MCF 10A (cell line): ENCODE measurements at regions not wholly inside any gene's neighbourhood (a gene's known extent, or its start where the extent isn't known, plus 50 kb on each side); places are given as distances from the start of the nearest gene placed in this dataset.

Experiments
- BruUV-seq: library from RNA; stranded (reverse); fragments of 400-500 nt; replicated peaks from 2 replicates; lab custom pipeline; 2021; lab: Mats Ljungman, UMichigan
- CTCF ChIA-PET: fragments of 300-600 bp; sonication (Branson Sonifier 250); formaldehyde crosslinking; extraction: SDS; loops from one replicate; lab custom pipeline; 2021; ENCODE audit warnings: antibody characterized with exemption, inconsistent platforms; lab: Yijun Ruan, JAX
- POLR2A ChIA-PET: fragments of 300-600, 350-650 bp; sonication (Branson Sonifier 250); formaldehyde crosslinking; extraction: SDS; loops from one replicate; lab custom pipeline; 2020; ENCODE audit warnings: antibody characterized with exemption, inconsistent platforms; lab: Yijun Ruan, JAX
- DNase-seq: peaks from one replicate; pipeline ENCODE4 v3.0.0-alpha.2; 2018; ENCODE audit not compliant: unreplicated experiment
- H3K27ac Mint-ChIP-seq: one replicate; pipeline ENCODE4 v1.8.0; 2022; ENCODE audit warnings: mild to moderate bottlenecking, low read depth, mixed read lengths; ENCODE audit not compliant: unreplicated experiment
- H3K27me3 Mint-ChIP-seq: one replicate; pipeline ENCODE4 v1.8.0; 2022; ENCODE audit warnings: mixed read lengths; ENCODE audit not compliant: insufficient read depth, unreplicated experiment
- H3K36me3 Mint-ChIP-seq: one replicate; pipeline ENCODE4 v1.8.0; 2022; ENCODE audit warnings: mild to moderate bottlenecking, moderate library complexity, mixed read lengths; ENCODE audit not compliant: insufficient read depth, unreplicated experiment
- H3K4me1 Mint-ChIP-seq: one replicate; pipeline ENCODE4 v1.8.0; 2022; ENCODE audit warnings: mixed read lengths; ENCODE audit not compliant: insufficient read depth, unreplicated experiment
- H3K4me3 Mint-ChIP-seq: one replicate; pipeline ENCODE4 v1.8.0; 2022; ENCODE audit warnings: mild to moderate bottlenecking, moderate library complexity, mixed read lengths; ENCODE audit not compliant: unreplicated experiment
- H3K9me3 Mint-ChIP-seq: one replicate; pipeline ENCODE4 v1.8.0; 2022; ENCODE audit warnings: mixed read lengths; ENCODE audit not compliant: unreplicated experiment
- intact Hi-C: fragments of 100-400 bp; cut with micrococcal nuclease; formaldehyde crosslinking; loops from 2 replicates; pipeline ENCODE4 v1.14.1; 2022
- TF ChIP-seq, protein P1 (sequence below): fragments of 200-600 bp; IDR thresholded peaks from one replicate; pipeline ENCODE4 v1.8.0; 2022; ENCODE audit warnings: antibody characterized with exemption, mild to moderate bottlenecking; ENCODE audit not compliant: unreplicated experiment

DNA sequence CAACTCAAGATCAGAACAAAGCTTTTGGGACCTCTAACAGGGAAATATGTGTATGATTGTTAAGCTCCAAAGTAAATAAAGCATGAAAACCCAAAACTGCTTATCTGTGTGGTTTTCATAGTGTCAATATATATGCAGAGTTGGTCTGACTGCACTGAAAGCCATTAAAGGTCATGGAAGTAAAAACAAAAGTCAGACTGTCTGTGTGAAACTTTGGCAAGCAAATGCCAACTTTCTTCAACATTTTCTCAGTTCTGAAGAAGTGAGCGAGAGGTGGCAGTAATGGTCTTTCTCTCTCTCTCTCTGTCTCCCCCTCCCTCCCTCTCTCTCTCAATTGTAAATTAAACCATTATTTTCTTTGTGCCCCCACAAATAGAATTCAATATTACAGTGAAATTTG is 100.1 kb upstream of the S1PR1 start:
- H3K4me3 Mint-ChIP-seq = no peak overlapping the region
- no TSS peak for BruUV-seq
- POLR2A ChIA-PET = no interaction called here
- H3K27ac Mint-ChIP-seq = no peak overlapping the region
- H3K27me3 Mint-ChIP-seq = no peaks in the 10 kb centered on the region
- H3K9me3 Mint-ChIP-seq = no peaks in the 10 kb centered on the region
- CTCF ChIA-PET = interaction anchor here (0.7 to 6.2 kb wide), 4 partner anchors 10 to 158 kb away, joined by 3 to 44 read pairs (median 4); no protein-coding TSS in a partner anchor
- TF ChIP-seq, protein P1, sequence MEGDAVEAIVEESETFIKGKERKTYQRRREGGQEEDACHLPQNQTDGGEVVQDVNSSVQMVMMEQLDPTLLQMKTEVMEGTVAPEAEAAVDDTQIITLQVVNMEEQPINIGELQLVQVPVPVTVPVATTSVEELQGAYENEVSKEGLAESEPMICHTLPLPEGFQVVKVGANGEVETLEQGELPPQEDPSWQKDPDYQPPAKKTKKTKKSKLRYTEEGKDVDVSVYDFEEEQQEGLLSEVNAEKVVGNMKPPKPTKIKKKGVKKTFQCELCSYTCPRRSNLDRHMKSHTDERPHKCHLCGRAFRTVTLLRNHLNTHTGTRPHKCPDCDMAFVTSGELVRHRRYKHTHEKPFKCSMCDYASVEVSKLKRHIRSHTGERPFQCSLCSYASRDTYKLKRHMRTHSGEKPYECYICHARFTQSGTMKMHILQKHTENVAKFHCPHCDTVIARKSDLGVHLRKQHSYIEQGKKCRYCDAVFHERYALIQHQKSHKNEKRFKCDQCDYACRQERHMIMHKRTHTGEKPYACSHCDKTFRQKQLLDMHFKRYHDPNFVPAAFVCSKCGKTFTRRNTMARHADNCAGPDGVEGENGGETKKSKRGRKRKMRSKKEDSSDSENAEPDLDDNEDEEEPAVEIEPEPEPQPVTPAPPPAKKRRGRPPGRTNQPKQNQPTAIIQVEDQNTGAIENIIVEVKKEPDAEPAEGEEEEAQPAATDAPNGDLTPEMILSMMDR = no peak
- no peak for DNase-seq
- intact Hi-C loops = loop anchor here (5.0 kb wide), 1 partner anchor 151 kb away; no protein-coding TSS in a partner anchor
- H3K36me3 Mint-ChIP-seq = peaks cover 5% of the 10 kb centered on the region
- peaks cover 6% of the 10 kb centered on the region for H3K4me1 Mint-ChIP-seq

DNA sequence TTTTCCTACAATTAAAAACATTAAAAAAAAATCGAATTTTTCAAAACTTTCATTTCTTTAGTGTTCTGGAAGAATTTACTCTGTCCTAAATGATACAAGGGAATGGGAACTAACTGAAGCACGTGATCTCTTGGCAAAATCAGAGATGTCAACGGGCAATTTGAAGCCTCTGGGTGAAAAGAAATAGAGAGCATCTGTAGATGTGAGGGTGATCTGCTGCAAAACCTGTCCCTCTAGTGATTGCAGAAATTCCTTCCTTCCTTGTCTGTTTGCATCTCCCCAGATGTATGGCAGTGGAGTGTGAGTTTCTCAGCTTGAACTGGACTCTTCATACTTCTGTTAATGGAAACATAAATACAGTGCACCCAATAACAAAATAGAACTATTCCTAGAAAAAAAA is 100.5 kb upstream of the S1PR1 start:
- ChIA-PET POLR2A (no interaction called here), CTCF (interaction anchor here (0.5 to 6.2 kb wide), 5 partner anchors 9 to 1610 kb away, joined by 3 to 44 read pairs (median 4); no protein-coding TSS in a partner anchor)
- Mint-ChIP-seq H3K27me3 (no peaks in the 10 kb centered on the region), H3K4me3 (no peak overlapping the region), H3K36me3 (peaks cover 5% of the 10 kb centered on the region), H3K27ac (no peak overlapping the region), H3K4me1 (peaks cover 6% of the 10 kb centered on the region), H3K9me3 (no peaks in the 10 kb centered on the region)
- TF ChIP-seq, protein P1 = no peak
- intact Hi-C loops = loop anchor here (5.0 kb wide), 1 partner anchor 151 kb away; no protein-coding TSS in a partner anchor
- no TSS peak for BruUV-seq
- no peak for DNase-seq

DNA sequence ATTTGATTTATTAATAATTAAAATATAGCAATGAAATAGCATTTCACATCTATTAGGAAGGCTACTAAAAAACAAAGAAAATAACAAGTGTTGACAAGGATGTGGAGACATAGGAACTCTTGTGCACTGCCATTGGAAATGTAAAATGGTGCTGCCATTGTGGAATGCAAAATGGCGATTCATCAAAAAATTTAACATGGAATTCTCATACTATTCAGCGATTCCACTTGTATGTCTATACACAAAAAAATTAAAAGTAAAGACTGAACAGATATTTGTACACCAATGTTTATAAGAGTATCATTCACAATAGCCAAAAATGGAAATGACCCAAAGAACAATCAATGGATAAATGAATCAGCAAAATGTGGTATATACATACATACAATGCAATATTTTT is 101.3 kb upstream of the S1PR1 start:
- peaks cover 6% of the 10 kb centered on the region for H3K4me1 Mint-ChIP-seq
- TF ChIP-seq, protein P1 = no peak
- H3K9me3 Mint-ChIP-seq = no peaks in the 10 kb centered on the region
- no peak for DNase-seq
- POLR2A ChIA-PET = no interaction called here
- no TSS peak for BruUV-seq
- H3K4me3 Mint-ChIP-seq = no peak overlapping the region
- H3K27me3 Mint-ChIP-seq = no peaks in the 10 kb centered on the region
- CTCF ChIA-PET = interaction anchor here (1.0 to 6.2 kb wide), 2 partner anchors 112 to 152 kb away, joined by 4 to 44 read pairs; no protein-coding TSS in a partner anchor
- peaks cover 5% of the 10 kb centered on the region for H3K36me3 Mint-ChIP-seq
- intact Hi-C loops = loop anchor here (5.0 kb wide), 1 partner anchor 152 kb away; no protein-coding TSS in a partner anchor
- no peak overlapping the region for H3K27ac Mint-ChIP-seq

DNA sequence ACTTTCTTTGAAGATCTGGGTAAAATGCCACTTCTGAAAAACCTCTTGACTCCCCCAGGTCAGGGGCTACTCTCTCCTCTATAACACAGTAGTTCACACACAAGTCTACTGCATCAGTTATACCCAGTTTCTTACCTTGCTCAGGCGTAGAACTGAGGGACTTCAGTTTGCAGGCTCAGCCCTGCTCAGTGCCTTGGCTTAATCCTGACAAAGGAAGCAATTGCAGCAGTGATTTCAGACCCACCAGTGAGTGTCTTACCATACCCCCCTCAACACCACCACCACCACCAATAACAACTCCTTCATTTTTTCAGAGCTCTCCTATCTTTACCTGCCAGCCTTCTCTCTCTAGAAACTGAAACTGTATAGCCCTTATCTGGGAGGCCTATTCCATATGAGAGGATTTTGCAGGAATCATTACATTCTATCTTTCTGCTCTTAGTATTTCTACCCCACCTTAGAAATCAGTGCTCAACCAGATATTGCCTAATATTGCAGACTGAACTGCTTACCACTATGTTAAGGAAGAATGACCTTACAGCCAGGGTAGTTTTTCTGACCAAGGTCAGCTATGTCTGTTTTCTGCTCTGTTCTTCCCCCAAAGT is 105.5 kb upstream of the S1PR1 start:
- Mint-ChIP-seq H3K36me3 (peaks cover 5% of the 10 kb centered on the region), H3K4me1 (no peaks in the 10 kb centered on the region), H3K9me3 (no peaks in the 10 kb centered on the region), H3K27ac (no peak overlapping the region), H3K27me3 (no peaks in the 10 kb centered on the region), H3K4me3 (no peak overlapping the region)
- BruUV-seq = no TSS peak
- DNase-seq = no peak
- ChIA-PET POLR2A (no interaction called here), CTCF (interaction anchor here (0.9 to 1.0 kb wide), 3 partner anchors 33 to 157 kb away, joined by 3 to 4 read pairs (median 3); no protein-coding TSS in a partner anchor)
- TF ChIP-seq, protein P1 = no peak
- intact Hi-C loops = no loop called here
